ENCODE measurements at regions not wholly inside any gene's neighbourhood (a gene's known extent, or its start where the extent isn't known, plus 50 kb on each side); places are given as distances from the start of the nearest gene placed in this dataset.

- TF ChIP-seq CTCF (IDR thresholded peaks at IDR 0.05 in 2 of 3, conservative IDR thresholded peaks at IDR 0.05 in 1 of 3; ENCODE audit: borderline replicate concordance in 1 of 3, insufficient read depth in 1 of 3, low read depth in 2 of 3, low read length in 2 of 3) = no peak
- TF ChIP-seq MAX (IDR thresholded peaks at IDR 0.05) = no peak
- TF ChIP-seq EZH2phosphoT487 (IDR thresholded peaks at IDR 0.05; ENCODE audit: borderline replicate concordance) = no peak
- TF ChIP-seq REST (IDR thresholded peaks at IDR 0.05; ENCODE audit: low read depth) = no peak
- TF ChIP-seq ZBTB33 (IDR thresholded peaks at IDR 0.05; ENCODE audit: extremely low read depth, insufficient replicate concordance, low read length) = no peak
- TF ChIP-seq ATF3 (IDR thresholded peaks at IDR 0.05) = no peak
- no peak for TF ChIP-seq POLR2A (IDR thresholded peaks at IDR 0.05; ENCODE audit: borderline replicate concordance, extremely low read depth, insufficient read depth, insufficient read length)
- no peak for TF ChIP-seq CEBPB (IDR thresholded peaks at IDR 0.05; ENCODE audit: low read depth)
- no peak for TF ChIP-seq EZH2 (IDR thresholded peaks at IDR 0.05)
- TF ChIP-seq POLR2AphosphoS5 (IDR thresholded peaks at IDR 0.05; ENCODE audit: low read depth, low read length) = no peak
- TF ChIP-seq RAD21 (IDR thresholded peaks at IDR 0.05; ENCODE audit: low read depth) = no peak
- TF ChIP-seq SRF (IDR thresholded peaks at IDR 0.05; ENCODE audit: low read depth) = no peak
- TF ChIP-seq SP1 (IDR thresholded peaks at IDR 0.05; ENCODE audit: low read depth) = no peak
Measured at GRCh38 chr1:76744989-76745388, 122.3 kb upstream of the ST6GALNAC5 start.

Measured in HCT116 (cell line).